Right lobe of liver (tissue), 4 donors: ENCODE measurements at regions not wholly inside any gene's neighbourhood (a gene's known extent, or its start where the extent isn't known, plus 50 kb on each side); places are given as distances from the start of the nearest gene placed in this dataset.

Source experiments
- POLR2A ChIP-seq: fragments of 450-650 bp; IDR thresholded peaks from one replicate; pipeline ENCODE4 v1.6.1; 2017; ENCODE audit warnings: antibody characterized with exemption, mild to moderate bottlenecking
- TF ChIP-seq, protein P1 (sequence below), 4 donors: fragments of 200-600 bp in 3 of 4; fragments of 450-650 bp in 1 of 4; IDR thresholded peaks; one replicate each; pipeline versions ENCODE4 v1.5.1 to v1.8.0; 2016 to 2022; ENCODE audit warnings: antibody characterized with exemption in 4 of 4, mild to moderate bottlenecking in 2 of 4
- donor health status: DM: no; HTN: no; CAD: no.
- donor health status: DM: no; HTN: no; CAD: no.
- donor health status: DM: no; HTN: yes; CAD: no.

DNA sequence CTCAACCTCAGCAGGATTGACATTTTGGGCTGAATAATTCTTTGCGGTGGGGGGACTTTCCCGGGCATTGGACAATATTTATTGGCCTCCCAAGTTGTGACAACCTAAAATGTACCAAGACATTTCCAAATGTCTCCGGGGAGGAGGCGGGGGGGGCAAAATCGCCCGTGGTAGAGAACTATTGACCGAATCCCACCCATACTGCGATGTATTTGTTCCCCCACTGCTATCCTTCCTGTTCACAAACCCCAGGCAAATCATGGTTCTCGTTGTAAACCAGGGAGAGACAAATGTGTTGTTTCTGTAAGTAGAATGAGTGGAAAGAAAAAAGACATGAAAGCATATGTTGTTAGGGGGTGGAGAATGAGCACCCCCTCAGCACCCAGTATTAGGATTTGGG lies 141.9 kb downstream of the PSAT1 start:
- TF ChIP-seq, protein P1, sequence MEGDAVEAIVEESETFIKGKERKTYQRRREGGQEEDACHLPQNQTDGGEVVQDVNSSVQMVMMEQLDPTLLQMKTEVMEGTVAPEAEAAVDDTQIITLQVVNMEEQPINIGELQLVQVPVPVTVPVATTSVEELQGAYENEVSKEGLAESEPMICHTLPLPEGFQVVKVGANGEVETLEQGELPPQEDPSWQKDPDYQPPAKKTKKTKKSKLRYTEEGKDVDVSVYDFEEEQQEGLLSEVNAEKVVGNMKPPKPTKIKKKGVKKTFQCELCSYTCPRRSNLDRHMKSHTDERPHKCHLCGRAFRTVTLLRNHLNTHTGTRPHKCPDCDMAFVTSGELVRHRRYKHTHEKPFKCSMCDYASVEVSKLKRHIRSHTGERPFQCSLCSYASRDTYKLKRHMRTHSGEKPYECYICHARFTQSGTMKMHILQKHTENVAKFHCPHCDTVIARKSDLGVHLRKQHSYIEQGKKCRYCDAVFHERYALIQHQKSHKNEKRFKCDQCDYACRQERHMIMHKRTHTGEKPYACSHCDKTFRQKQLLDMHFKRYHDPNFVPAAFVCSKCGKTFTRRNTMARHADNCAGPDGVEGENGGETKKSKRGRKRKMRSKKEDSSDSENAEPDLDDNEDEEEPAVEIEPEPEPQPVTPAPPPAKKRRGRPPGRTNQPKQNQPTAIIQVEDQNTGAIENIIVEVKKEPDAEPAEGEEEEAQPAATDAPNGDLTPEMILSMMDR (IDR thresholded peaks at IDR 0.05): no peak
- no peak for TF ChIP-seq POLR2A
